Hepatocyte (in vitro differentiated cells): ENCODE measurements at regions not wholly inside any gene's neighbourhood (a gene's known extent, or its start where the extent isn't known, plus 50 kb on each side); places are given as distances from the start of the nearest gene placed in this dataset.

Experiments
- DNase-seq: peaks from one replicate; pipeline ENCODE4 v3.0.0-alpha.2; 2016; ENCODE audit warnings: low spot score
- H2AFZ ChIP-seq: fragments of 200-600 bp; sonication (generic); 2 replicates; pipeline ENCODE4 v1.6.0; 2016; ENCODE audit warnings: antibody characterized with exemption, mild to moderate bottlenecking
- H3K27ac ChIP-seq: fragments of 200-600 bp; sonication (generic); 2 replicates; pipeline ENCODE4 v1.5.1; 2016; ENCODE audit warnings: mild to moderate bottlenecking
- H3K27me3 ChIP-seq: fragments of 200-600 bp; sonication (generic); 2 replicates; pipeline ENCODE4 v1.6.1; 2016
- H3K36me3 ChIP-seq: fragments of 200-600 bp; sonication (generic); replicated peaks from 2 replicates; pipeline ENCODE4 v1.5.1; 2016; ENCODE audit warnings: low read depth; ENCODE audit not compliant: insufficient read depth
- H3K4me1 ChIP-seq: fragments of 200-600 bp; sonication (generic); 2 replicates; pipeline ENCODE4 v1.5.1; 2016; ENCODE audit warnings: mild to moderate bottlenecking, moderate library complexity; ENCODE audit not compliant: insufficient read depth
- H3K4me2 ChIP-seq: fragments of 200-600 bp; sonication (generic); 2 replicates; pipeline ENCODE4 v1.6.0; 2016
- H3K4me3 ChIP-seq: fragments of 200-600 bp; sonication (generic); 2 replicates; pipeline ENCODE4 v1.5.1; 2016; ENCODE audit warnings: mild to moderate bottlenecking
- H3K79me2 ChIP-seq: fragments of 200-600 bp; sonication (generic); 2 replicates; pipeline ENCODE4 v1.6.0; 2017; ENCODE audit warnings: mild to moderate bottlenecking
- H3K9me2 ChIP-seq: fragments of 200-600 bp; sonication (generic); replicated peaks from 2 replicates; pipeline ENCODE4 v1.6.0; 2017; ENCODE audit warnings: mild to moderate bottlenecking; ENCODE audit not compliant: insufficient read depth
- H3K9me3 ChIP-seq: fragments of 200-600 bp; sonication (generic); 2 replicates; pipeline ENCODE4 v1.5.1; 2016; ENCODE audit warnings: low read depth, mild to moderate bottlenecking
- H4K20me1 ChIP-seq: fragments of 200-600 bp; sonication (generic); 2 replicates; pipeline ENCODE4 v1.6.0; 2016; ENCODE audit warnings: mild to moderate bottlenecking; ENCODE audit not compliant: insufficient read depth, poor library complexity, severe bottlenecking
- EZH2 ChIP-seq: fragments of 200-600 bp; sonication (generic); IDR thresholded peaks from 2 replicates; pipeline ENCODE4 v1.6.1; 2016; ENCODE audit warnings: antibody characterized with exemption, mild to moderate bottlenecking, borderline replicate concordance
- EZH2phosphoT487 ChIP-seq: fragments of 200-600 bp; sonication (generic); IDR thresholded peaks from one replicate; pipeline ENCODE4 v1.6.1; 2018; ENCODE audit warnings: antibody characterized with exemption, mild to moderate bottlenecking, low read depth, moderate library complexity; ENCODE audit not compliant: unreplicated experiment, severe bottlenecking
- WGBS: methylation state at CpG from one replicate; pipeline ENCODE4 v1.1.6; 2016; ENCODE audit warnings: low lambda C conversion rate; ENCODE audit errors: missing lambda C conversion rate; 5-methylcytosine and 5-hydroxymethylcytosine counted together
- TF ChIP-seq, protein P1 (sequence below): fragments of 200-600 bp; sonication (generic); IDR thresholded peaks from 2 replicates; pipeline ENCODE4 v1.5.1; 2016; ENCODE audit warnings: antibody characterized with exemption, mild to moderate bottlenecking; ENCODE audit not compliant: poor library complexity

DNA sequence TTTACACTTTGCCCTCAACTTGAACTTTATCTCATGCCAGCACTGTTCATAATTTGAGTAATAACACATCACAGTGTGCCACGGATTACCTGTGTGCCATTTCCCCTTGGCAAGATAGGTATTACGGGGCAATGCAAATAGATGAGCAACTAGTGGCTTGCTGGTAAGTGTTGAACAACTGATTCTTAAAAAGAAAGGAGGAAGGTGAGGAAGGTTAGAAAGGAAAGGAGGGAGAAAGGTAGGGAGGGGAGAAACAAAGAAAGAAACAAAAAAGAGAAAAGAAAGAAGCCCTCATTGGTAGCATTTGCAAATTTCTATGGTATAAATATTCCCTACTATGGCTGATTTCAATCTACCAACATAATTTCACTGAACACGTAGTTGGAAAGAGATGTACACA lies 118.2 kb upstream of the OLIG2 start:
- DNase-seq = no peak
- Histone ChIP-seq H3K27me3 (no peaks in the 10 kb centered on the region), H3K4me3 (no peak overlapping the region), H3K4me2 (no peak overlapping the region), H3K9me3 (no peaks in the 10 kb centered on the region), H3K36me3 (no peaks in the 10 kb centered on the region), H3K79me2 (no peaks in the 10 kb centered on the region), H3K27ac (no peak overlapping the region), H2AFZ (no peak overlapping the region), H4K20me1 (no peaks in the 10 kb centered on the region), H3K4me1 (no peaks in the 10 kb centered on the region), H3K9me2 (no peaks in the 10 kb centered on the region)
- WGBS = 78% methylated on average over 3 of the region's 3 CpGs
- TF ChIP-seq, protein P1, sequence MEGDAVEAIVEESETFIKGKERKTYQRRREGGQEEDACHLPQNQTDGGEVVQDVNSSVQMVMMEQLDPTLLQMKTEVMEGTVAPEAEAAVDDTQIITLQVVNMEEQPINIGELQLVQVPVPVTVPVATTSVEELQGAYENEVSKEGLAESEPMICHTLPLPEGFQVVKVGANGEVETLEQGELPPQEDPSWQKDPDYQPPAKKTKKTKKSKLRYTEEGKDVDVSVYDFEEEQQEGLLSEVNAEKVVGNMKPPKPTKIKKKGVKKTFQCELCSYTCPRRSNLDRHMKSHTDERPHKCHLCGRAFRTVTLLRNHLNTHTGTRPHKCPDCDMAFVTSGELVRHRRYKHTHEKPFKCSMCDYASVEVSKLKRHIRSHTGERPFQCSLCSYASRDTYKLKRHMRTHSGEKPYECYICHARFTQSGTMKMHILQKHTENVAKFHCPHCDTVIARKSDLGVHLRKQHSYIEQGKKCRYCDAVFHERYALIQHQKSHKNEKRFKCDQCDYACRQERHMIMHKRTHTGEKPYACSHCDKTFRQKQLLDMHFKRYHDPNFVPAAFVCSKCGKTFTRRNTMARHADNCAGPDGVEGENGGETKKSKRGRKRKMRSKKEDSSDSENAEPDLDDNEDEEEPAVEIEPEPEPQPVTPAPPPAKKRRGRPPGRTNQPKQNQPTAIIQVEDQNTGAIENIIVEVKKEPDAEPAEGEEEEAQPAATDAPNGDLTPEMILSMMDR = no peak
- TF ChIP-seq EZH2phosphoT487 = no peak
- TF ChIP-seq EZH2 = no peak

DNA sequence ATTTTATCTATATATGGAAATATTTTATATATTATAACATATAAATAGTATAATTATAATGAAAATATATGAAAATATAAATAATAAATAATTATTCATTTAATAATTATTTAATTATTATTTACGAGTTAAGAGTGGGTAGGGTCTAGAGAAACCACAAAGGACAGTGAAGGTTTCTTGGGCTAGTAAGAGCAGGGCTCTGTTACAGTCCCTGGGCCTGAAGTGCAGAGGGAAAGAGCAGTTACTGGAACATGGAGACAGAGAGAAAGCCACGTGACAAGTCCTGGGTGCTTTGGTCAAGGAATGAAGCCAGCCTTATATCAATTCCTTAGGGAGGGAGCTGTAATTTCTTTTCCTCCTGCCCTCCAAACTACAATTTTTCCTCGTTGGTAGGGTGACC lies 117.2 kb upstream of the OLIG2 start:
- no peak for DNase-seq
- Histone ChIP-seq H3K9me2 (no peaks in the 10 kb centered on the region), H3K4me3 (no peak overlapping the region), H3K79me2 (no peaks in the 10 kb centered on the region), H2AFZ (no peak overlapping the region), H3K9me3 (no peaks in the 10 kb centered on the region), H3K4me2 (no peak overlapping the region), H4K20me1 (no peaks in the 10 kb centered on the region), H3K27me3 (no peaks in the 10 kb centered on the region), H3K27ac (no peak overlapping the region), H3K4me1 (no peaks in the 10 kb centered on the region), H3K36me3 (no peaks in the 10 kb centered on the region)
- TF ChIP-seq, protein P1 = no peak
- no peak for TF ChIP-seq EZH2phosphoT487
- no peak for TF ChIP-seq EZH2
- 73% methylated on average over 3 of the region's 3 CpGs for WGBS

DNA sequence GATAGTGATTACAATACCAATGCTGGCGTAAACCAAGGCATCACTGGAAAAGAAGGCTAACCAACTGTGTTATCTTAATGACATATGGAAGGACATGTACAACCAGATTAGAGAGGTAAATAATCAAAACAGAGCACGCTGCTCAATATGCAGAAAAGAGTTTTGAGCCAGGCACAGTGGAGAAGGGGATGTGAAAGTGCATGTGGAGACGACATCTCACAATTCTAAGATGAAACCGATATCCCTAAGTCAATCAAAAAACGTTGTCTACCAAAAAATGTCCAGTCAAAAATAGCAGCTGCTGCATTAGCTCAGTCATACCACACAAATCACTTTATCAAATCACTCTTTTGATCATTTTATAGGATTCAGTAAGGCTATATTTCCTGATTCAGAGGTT lies 116.3 kb upstream of the OLIG2 start:
- Histone ChIP-seq H3K4me1 (no peaks in the 10 kb centered on the region), H3K9me2 (no peaks in the 10 kb centered on the region), H2AFZ (no peak overlapping the region), H3K4me3 (no peak overlapping the region), H3K9me3 (no peaks in the 10 kb centered on the region), H3K79me2 (no peaks in the 10 kb centered on the region), H4K20me1 (no peaks in the 10 kb centered on the region), H3K36me3 (no peaks in the 10 kb centered on the region), H3K4me2 (no peak overlapping the region), H3K27ac (no peak overlapping the region), H3K27me3 (no peaks in the 10 kb centered on the region)
- 50% methylated on average over 5 of the region's 5 CpGs for WGBS
- no peak for TF ChIP-seq EZH2phosphoT487
- TF ChIP-seq EZH2 = no peak
- TF ChIP-seq, protein P1 = no peak
- no peak for DNase-seq
